ENCODE measurements at regions not wholly inside any gene's neighbourhood (a gene's known extent, or its start where the extent isn't known, plus 50 kb on each side); places are given as distances from the start of the nearest gene placed in this dataset.

DNA sequence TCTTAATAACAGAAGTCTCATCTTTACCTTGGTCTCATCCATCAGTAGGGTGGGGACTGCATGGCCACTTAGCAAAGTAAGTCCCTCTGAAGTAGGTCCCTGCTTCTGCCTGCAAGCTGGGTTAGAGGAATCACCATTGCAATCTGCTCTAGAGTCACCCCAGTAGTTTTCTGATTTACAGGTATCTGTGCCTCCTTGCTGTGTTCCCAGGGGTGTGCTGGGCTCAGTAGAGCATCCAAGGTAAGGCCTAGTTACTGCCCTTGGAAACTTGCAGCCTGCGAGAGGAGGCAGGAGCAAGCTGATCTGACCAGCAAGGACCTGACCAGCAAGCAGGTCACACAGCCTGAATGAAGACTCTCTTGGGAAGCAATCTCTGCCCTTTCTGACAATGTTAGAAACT is 160.8 kb upstream of the GSC start:
- TF ChIP-seq, protein P1, sequence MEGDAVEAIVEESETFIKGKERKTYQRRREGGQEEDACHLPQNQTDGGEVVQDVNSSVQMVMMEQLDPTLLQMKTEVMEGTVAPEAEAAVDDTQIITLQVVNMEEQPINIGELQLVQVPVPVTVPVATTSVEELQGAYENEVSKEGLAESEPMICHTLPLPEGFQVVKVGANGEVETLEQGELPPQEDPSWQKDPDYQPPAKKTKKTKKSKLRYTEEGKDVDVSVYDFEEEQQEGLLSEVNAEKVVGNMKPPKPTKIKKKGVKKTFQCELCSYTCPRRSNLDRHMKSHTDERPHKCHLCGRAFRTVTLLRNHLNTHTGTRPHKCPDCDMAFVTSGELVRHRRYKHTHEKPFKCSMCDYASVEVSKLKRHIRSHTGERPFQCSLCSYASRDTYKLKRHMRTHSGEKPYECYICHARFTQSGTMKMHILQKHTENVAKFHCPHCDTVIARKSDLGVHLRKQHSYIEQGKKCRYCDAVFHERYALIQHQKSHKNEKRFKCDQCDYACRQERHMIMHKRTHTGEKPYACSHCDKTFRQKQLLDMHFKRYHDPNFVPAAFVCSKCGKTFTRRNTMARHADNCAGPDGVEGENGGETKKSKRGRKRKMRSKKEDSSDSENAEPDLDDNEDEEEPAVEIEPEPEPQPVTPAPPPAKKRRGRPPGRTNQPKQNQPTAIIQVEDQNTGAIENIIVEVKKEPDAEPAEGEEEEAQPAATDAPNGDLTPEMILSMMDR (conservative IDR thresholded peaks at IDR 0.05; ENCODE audit: low read length) = no peak
- TF ChIP-seq EZH2phosphoT487 (IDR thresholded peaks at IDR 0.05; ENCODE audit: borderline replicate concordance, low read depth, low read length) = no peak
- intact Hi-C loops (cut with micrococcal nuclease; ENCODE audit: unreplicated experiment) = no loop called here

DNA sequence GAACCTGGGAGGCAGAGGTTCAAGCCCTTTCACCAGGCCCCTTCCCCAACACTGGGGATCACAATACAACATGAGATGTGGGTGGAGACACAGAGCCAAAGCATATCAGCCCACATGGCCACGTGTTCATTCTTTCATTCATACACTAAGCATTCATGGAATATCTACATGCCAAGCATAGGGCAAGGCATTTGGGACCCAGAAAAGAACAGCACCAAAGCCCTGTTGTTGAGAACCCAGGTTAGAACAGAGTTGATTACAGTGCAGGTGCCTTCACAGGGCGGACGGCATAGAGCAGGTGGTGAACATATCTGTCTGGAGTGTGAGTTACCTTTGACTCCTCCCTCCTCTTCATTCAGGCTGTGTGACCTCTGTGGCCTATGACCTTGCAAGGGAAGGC is 159.4 kb upstream of the GSC start:
- H3K36me3 ChIP-seq (ENCODE audit: insufficient read depth, low read length) = no peaks in the 10 kb centered on the region
- H3K4me3 ChIP-seq (ENCODE audit: low read depth, low read length, poor library complexity, severe bottlenecking) = no peak overlapping the region
- intact Hi-C loops (cut with micrococcal nuclease; ENCODE audit: unreplicated experiment) = no loop called here
- H3K4me2 ChIP-seq (ENCODE audit: low read length) = no peak overlapping the region
- no peak overlapping the region for H2AFZ ChIP-seq (ENCODE audit: low read length)
- TF ChIP-seq, protein P1 (conservative IDR thresholded peaks at IDR 0.05; ENCODE audit: low read length) = no peak
- TF ChIP-seq EZH2phosphoT487 (IDR thresholded peaks at IDR 0.05; ENCODE audit: borderline replicate concordance, low read depth, low read length) = no peak
- H3K27ac ChIP-seq (ENCODE audit: low read depth, low read length, poor library complexity, severe bottlenecking) = no peak overlapping the region
- no peaks in the 10 kb centered on the region for H3K4me1 ChIP-seq (ENCODE audit: insufficient read depth, low read length, poor library complexity, severe bottlenecking)
- CTCF ChIA-PET (ENCODE audit: unreplicated experiment) = no interaction called here
- no peak for DNase-seq (ENCODE audit: low spot score)
- H3K79me2 ChIP-seq (ENCODE audit: insufficient read depth, low read depth, low read length) = no peaks in the 10 kb centered on the region
- no TSS peak for BruUV-seq (replicated peaks)
- POLR2A ChIA-PET = no interaction called here
- no peaks in the 10 kb centered on the region for H4K20me1 ChIP-seq (ENCODE audit: insufficient read depth, low read length)
- no peaks in the 10 kb centered on the region for H3K9me3 ChIP-seq (ENCODE audit: low read length)
- no peaks in the 10 kb centered on the region for H3K9me2 ChIP-seq (ENCODE audit: insufficient read depth, low read length)

More for the DNA sequence above, 160.8 kb upstream of the GSC start:
- Histone ChIP-seq H3K4me2 (ENCODE audit: low read length) (no peak overlapping the region), H4K20me1 (ENCODE audit: insufficient read depth, low read length) (no peaks in the 10 kb centered on the region), H3K4me1 (ENCODE audit: insufficient read depth, low read length, poor library complexity, severe bottlenecking) (no peaks in the 10 kb centered on the region), H3K9me3 (ENCODE audit: low read length) (no peaks in the 10 kb centered on the region), H3K4me3 (ENCODE audit: low read depth, low read length, poor library complexity, severe bottlenecking) (no peak overlapping the region), H3K79me2 (ENCODE audit: insufficient read depth, low read depth, low read length) (no peaks in the 10 kb centered on the region), H2AFZ (ENCODE audit: low read length) (no peak overlapping the region), H3K27ac (ENCODE audit: low read depth, low read length, poor library complexity, severe bottlenecking) (no peak overlapping the region), H3K36me3 (ENCODE audit: insufficient read depth, low read length) (no peaks in the 10 kb centered on the region), H3K9me2 (ENCODE audit: insufficient read depth, low read length) (no peaks in the 10 kb centered on the region)
- ChIA-PET POLR2A (no interaction called here), CTCF (ENCODE audit: unreplicated experiment) (no interaction called here)
- BruUV-seq (replicated peaks) = no TSS peak
- no peak for DNase-seq (ENCODE audit: low spot score)

DNA sequence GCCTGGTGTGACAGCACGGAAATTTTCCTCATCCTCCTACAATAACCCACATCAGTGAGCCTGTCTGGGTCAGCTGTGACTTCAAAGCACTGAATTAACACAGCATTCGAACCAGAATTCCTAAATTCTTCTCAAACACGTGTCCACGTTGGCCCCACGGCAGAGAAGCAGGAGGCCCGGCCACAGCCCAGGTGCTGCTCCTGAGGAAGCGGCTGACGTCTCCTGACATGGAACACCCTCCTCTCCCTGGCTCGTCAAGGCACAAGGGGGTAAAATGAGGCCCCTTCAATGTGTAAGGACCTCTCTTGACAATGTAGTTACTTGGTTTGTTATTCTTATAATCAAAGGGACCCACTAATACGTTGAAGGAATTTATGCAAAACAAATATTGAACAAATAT is 156.3 kb upstream of the GSC start:
- no peaks in the 10 kb centered on the region for H4K20me1 ChIP-seq (ENCODE audit: insufficient read depth, low read length)
- BruUV-seq (replicated peaks) = no TSS peak
- ChIA-PET POLR2A (no interaction called here), CTCF (ENCODE audit: unreplicated experiment) (interaction anchor here (0.7 kb wide), 1 partner anchor 9 kb away, joined by 3 read pairs; no protein-coding TSS in a partner anchor)
- intact Hi-C loops (cut with micrococcal nuclease; ENCODE audit: unreplicated experiment) = no loop called here
- H3K4me3 ChIP-seq (ENCODE audit: low read depth, low read length, poor library complexity, severe bottlenecking) = no peak overlapping the region
- H3K9me2 ChIP-seq (ENCODE audit: insufficient read depth, low read length) = no peaks in the 10 kb centered on the region
- H3K4me2 ChIP-seq (ENCODE audit: low read length) = no peak overlapping the region
- no peak for DNase-seq (ENCODE audit: low spot score)
- H3K79me2 ChIP-seq (ENCODE audit: insufficient read depth, low read depth, low read length) = no peaks in the 10 kb centered on the region
- TF ChIP-seq, protein P1 (conservative IDR thresholded peaks at IDR 0.05; ENCODE audit: low read length) = no peak
- no peak for TF ChIP-seq EZH2phosphoT487 (IDR thresholded peaks at IDR 0.05; ENCODE audit: borderline replicate concordance, low read depth, low read length)
- no peaks in the 10 kb centered on the region for H3K4me1 ChIP-seq (ENCODE audit: insufficient read depth, low read length, poor library complexity, severe bottlenecking)
- no peak overlapping the region for H2AFZ ChIP-seq (ENCODE audit: low read length)
- no peaks in the 10 kb centered on the region for H3K36me3 ChIP-seq (ENCODE audit: insufficient read depth, low read length)
- no peak overlapping the region for H3K27ac ChIP-seq (ENCODE audit: low read depth, low read length, poor library complexity, severe bottlenecking)
- no peaks in the 10 kb centered on the region for H3K9me3 ChIP-seq (ENCODE audit: low read length)

Measured in OCI-LY7 (cell line).